ENCODE measurements at regions not wholly inside any gene's neighbourhood (a gene's known extent, or its start where the extent isn't known, plus 50 kb on each side); places are given as distances from the start of the nearest gene placed in this dataset.
"Not testable (repeated sequence)": the region's sequence is repeated elsewhere in the genome, so short reads cannot be mapped to it uniquely, and the experiment has no call there.

- no peaks in the 10 kb centered on the region for H3K4me1 ChIP-seq (ENCODE audit: low read depth, poor library complexity, severe bottlenecking)
- H3K36me3 ChIP-seq (ENCODE audit: insufficient read depth): no peaks in the 10 kb centered on the region
- H3K4me2 ChIP-seq: no peak overlapping the region
- H4K20me1 ChIP-seq (ENCODE audit: insufficient read depth): no peaks in the 10 kb centered on the region
- TF ChIP-seq, protein P1, sequence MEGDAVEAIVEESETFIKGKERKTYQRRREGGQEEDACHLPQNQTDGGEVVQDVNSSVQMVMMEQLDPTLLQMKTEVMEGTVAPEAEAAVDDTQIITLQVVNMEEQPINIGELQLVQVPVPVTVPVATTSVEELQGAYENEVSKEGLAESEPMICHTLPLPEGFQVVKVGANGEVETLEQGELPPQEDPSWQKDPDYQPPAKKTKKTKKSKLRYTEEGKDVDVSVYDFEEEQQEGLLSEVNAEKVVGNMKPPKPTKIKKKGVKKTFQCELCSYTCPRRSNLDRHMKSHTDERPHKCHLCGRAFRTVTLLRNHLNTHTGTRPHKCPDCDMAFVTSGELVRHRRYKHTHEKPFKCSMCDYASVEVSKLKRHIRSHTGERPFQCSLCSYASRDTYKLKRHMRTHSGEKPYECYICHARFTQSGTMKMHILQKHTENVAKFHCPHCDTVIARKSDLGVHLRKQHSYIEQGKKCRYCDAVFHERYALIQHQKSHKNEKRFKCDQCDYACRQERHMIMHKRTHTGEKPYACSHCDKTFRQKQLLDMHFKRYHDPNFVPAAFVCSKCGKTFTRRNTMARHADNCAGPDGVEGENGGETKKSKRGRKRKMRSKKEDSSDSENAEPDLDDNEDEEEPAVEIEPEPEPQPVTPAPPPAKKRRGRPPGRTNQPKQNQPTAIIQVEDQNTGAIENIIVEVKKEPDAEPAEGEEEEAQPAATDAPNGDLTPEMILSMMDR (conservative IDR thresholded peaks at IDR 0.05; ENCODE audit: low read depth, low read length): no peak
- no peak overlapping the region for H2AFZ ChIP-seq (ENCODE audit: low read depth)
- no peak overlapping the region for H3K9ac ChIP-seq
- H3K27ac ChIP-seq: no peak overlapping the region
- H3K79me2 ChIP-seq (ENCODE audit: insufficient read depth, low read depth): no peaks in the 10 kb centered on the region
- no peak overlapping the region for H3K4me3 ChIP-seq (IDR thresholded peaks at IDR 0.05; ENCODE audit: insufficient read depth, low read depth, low read length)
- H3K27me3 ChIP-seq (ENCODE audit: insufficient read depth, low read depth): no peaks in the 10 kb centered on the region
Observed at GRCh38 chr6:145562771-145563615, 172.3 kb downstream of the EPM2A start.

- H3K36me3 ChIP-seq (ENCODE audit: insufficient read depth): no peaks in the 10 kb centered on the region
- no peaks in the 10 kb centered on the region for H3K27me3 ChIP-seq (ENCODE audit: insufficient read depth, low read depth)
- TF ChIP-seq, protein P1 (conservative IDR thresholded peaks at IDR 0.05; ENCODE audit: low read depth, low read length): no peak
Observed at GRCh38 chr6:145564553-145564952, 170.8 kb downstream of the EPM2A start.

DNA sequence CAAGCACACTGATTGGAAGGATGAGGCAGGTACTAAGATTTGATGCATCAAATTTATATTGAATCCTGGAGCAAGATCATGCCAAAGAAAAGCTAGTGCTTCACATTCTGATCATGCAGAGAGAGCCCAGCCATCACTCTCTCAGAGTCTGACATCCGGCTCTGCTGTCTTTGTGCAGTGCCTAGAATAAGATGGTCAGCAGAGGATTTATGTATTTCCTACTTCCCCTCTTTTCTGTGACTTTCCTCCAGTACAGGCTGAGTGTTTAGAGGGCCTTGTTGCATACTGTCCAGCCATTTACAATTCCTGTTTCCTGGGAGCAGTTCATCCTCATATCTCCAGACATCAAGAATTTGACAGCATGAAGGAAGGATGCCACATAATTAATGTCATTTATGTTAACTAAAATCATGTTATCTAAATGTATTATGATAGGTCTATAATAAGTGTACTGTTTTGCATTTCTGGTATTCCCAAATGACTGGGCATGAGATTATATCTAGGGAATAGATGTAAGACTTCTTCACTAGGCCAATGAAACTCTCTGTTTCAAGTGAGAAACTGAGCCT is 167.6 kb downstream of the EPM2A start:
- Histone ChIP-seq H3K4me1 (ENCODE audit: low read depth, poor library complexity, severe bottlenecking) (no peaks in the 10 kb centered on the region), H3K27ac (no peak overlapping the region), H3K9ac (no peak overlapping the region), H3K27me3 (ENCODE audit: insufficient read depth, low read depth) (no peaks in the 10 kb centered on the region), H3K36me3 (ENCODE audit: insufficient read depth) (no peaks in the 10 kb centered on the region), H3K4me2 (no peak overlapping the region), H3K4me3 (IDR thresholded peaks at IDR 0.05; ENCODE audit: insufficient read depth, low read depth, low read length) (no peak overlapping the region), H4K20me1 (ENCODE audit: insufficient read depth) (no peaks in the 10 kb centered on the region), H3K79me2 (ENCODE audit: insufficient read depth, low read depth) (no peaks in the 10 kb centered on the region), H2AFZ (ENCODE audit: low read depth) (no peak overlapping the region)
- TF ChIP-seq, protein P1 (conservative IDR thresholded peaks at IDR 0.05; ENCODE audit: low read depth, low read length): no peak

More at GRCh38 chr6:145564553-145564952, 170.8 kb downstream of the EPM2A start:
- Histone ChIP-seq H3K4me2 (no peak overlapping the region), H3K9ac (no peak overlapping the region), H3K4me3 (IDR thresholded peaks at IDR 0.05; ENCODE audit: insufficient read depth, low read depth, low read length) (no peak overlapping the region), H2AFZ (ENCODE audit: low read depth) (no peak overlapping the region), H3K27ac (no peak overlapping the region), H3K79me2 (ENCODE audit: insufficient read depth, low read depth) (no peaks in the 10 kb centered on the region), H4K20me1 (ENCODE audit: insufficient read depth) (no peaks in the 10 kb centered on the region), H3K4me1 (ENCODE audit: low read depth, poor library complexity, severe bottlenecking) (no peaks in the 10 kb centered on the region)

DNA sequence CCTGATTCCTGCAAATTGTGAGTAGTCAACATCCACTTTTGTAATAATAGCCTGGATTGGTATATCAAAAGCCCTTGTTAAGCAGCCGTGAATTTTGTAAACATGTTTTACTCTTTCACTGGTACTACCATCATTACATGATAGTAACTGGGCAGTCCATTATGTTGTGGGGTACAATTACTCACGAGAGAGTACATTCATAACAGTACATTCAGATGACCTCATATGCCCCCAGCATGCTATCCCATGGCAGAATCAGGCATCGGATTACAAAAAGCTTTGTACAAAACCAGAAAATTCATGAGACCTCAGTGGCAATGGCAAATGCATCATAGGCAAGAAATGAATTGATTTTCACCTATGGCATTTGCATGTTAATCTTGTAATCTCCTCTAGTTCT is 166.2 kb downstream of the EPM2A start:
- no peak overlapping the region for H3K9ac ChIP-seq
- TF ChIP-seq, protein P1 (conservative IDR thresholded peaks at IDR 0.05; ENCODE audit: low read depth, low read length): no peak
- H3K4me3 ChIP-seq (IDR thresholded peaks at IDR 0.05; ENCODE audit: insufficient read depth, low read depth, low read length): no peak overlapping the region
- H3K27ac ChIP-seq: no peak overlapping the region
- no peak overlapping the region for H3K4me2 ChIP-seq
- no peaks in the 10 kb centered on the region for H3K4me1 ChIP-seq (ENCODE audit: low read depth, poor library complexity, severe bottlenecking)
- H3K79me2 ChIP-seq (ENCODE audit: insufficient read depth, low read depth): no peaks in the 10 kb centered on the region
- no peaks in the 10 kb centered on the region for H3K27me3 ChIP-seq (ENCODE audit: insufficient read depth, low read depth)
- no peak overlapping the region for H2AFZ ChIP-seq (ENCODE audit: low read depth)
- H3K36me3 ChIP-seq (ENCODE audit: insufficient read depth): no peaks in the 10 kb centered on the region
- H4K20me1 ChIP-seq (ENCODE audit: insufficient read depth): no peaks in the 10 kb centered on the region

GRCh38 chr6:145570336-145570735 is 165.0 kb downstream of the EPM2A start:
- not testable (repeated sequence) for H2AFZ ChIP-seq (ENCODE audit: low read depth); H3K36me3 ChIP-seq (ENCODE audit: insufficient read depth)

GRCh38 chr6:145574269-145574668 is 161.1 kb downstream of the EPM2A start:
- not testable (repeated sequence) for H3K27ac ChIP-seq; H3K4me2 ChIP-seq; H4K20me1 ChIP-seq (ENCODE audit: insufficient read depth); H2AFZ ChIP-seq (ENCODE audit: low read depth); H3K9ac ChIP-seq; H3K4me1 ChIP-seq (ENCODE audit: low read depth, poor library complexity, severe bottlenecking); H3K27me3 ChIP-seq (ENCODE audit: insufficient read depth, low read depth); H3K4me3 ChIP-seq (IDR thresholded peaks at IDR 0.05; ENCODE audit: insufficient read depth, low read depth, low read length); H3K79me2 ChIP-seq (ENCODE audit: insufficient read depth, low read depth); H3K36me3 ChIP-seq (ENCODE audit: insufficient read depth)

More at GRCh38 chr6:145570336-145570735, 165.0 kb downstream of the EPM2A start:
- H3K4me1 ChIP-seq (ENCODE audit: low read depth, poor library complexity, severe bottlenecking); H3K4me2 ChIP-seq; H3K27me3 ChIP-seq (ENCODE audit: insufficient read depth, low read depth); H3K27ac ChIP-seq; H3K79me2 ChIP-seq (ENCODE audit: insufficient read depth, low read depth); H3K9ac ChIP-seq; H4K20me1 ChIP-seq (ENCODE audit: insufficient read depth); H3K4me3 ChIP-seq (IDR thresholded peaks at IDR 0.05; ENCODE audit: insufficient read depth, low read depth, low read length): not testable (repeated sequence)

Data from KMS-11 (cell line).